ENCODE measurements at regions not wholly inside any gene's neighbourhood (a gene's known extent, or its start where the extent isn't known, plus 50 kb on each side); places are given as distances from the start of the nearest gene placed in this dataset.

DNA sequence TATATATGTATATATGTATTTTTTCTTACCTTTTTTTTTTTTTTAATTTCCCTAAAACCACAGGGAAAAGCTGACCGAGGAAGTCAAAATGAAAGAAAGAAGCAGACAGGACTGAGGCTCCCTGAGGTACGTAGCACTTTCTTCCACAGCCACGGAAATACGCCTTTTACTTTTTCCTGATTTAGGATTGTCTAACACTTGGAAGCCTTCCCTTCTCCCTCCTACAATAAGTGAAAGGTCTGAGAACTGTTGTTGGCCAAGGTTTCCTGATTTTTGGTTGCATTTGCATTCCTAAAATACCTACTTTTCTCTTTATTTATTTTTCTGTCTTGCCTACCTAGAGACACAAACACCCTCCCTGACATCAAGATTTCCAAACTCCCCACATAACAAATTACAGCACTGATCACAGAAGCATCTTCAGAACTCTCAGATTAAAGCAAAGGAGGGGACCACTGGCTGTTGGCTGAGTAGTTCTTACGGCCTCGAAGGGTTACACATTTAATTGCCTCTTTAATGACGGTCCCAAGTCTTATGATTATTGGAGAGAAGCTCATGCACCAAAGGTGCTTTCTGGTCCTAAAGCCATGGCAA is 778.5 kb upstream of the FANCL start:
- no peak for DNase-seq (ENCODE audit: low read depth in 2 of 2)

DNA sequence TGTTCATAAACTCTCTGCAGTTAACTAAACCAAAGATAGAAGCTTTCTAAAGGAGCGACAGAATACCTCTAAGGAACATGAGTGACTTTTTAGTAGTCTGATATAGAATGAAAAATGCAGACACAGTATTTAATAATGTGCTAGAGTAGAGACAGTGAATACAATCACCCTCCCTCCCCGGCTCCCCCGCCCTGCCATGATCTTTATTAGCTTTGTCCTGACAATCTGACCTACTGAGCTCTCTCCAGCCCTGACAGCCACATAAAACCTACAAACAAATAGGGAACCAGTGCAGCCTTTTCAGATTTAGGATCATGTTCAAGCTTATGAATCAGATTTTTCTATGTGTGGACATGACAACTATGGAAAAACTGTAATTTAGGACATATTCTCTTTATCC is 777.6 kb upstream of the FANCL start:
- DNase-seq (ENCODE audit: low read depth in 2 of 2) = no peak

DNA sequence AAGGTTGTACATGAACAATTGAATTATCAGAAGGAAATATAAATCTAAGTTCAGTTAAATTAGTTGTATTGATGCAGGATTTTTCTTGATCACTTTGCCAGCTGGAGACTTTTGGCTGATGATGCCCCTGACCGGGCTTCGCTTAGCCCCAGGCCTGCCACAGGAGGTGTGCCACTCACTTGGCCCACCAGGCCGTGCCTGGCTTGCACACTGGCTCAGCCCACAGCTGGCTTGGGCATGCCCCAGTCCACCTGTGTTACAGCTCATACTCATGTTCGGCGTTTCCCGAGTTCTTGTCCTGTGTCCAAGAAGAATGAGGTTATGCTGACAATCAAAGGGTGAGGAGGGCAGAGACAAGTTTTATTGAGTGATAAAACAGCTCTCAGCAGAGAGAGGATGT is 773.9 kb upstream of the FANCL start:
- DNase-seq (ENCODE audit: low read depth in 2 of 2) = no peak

DNA sequence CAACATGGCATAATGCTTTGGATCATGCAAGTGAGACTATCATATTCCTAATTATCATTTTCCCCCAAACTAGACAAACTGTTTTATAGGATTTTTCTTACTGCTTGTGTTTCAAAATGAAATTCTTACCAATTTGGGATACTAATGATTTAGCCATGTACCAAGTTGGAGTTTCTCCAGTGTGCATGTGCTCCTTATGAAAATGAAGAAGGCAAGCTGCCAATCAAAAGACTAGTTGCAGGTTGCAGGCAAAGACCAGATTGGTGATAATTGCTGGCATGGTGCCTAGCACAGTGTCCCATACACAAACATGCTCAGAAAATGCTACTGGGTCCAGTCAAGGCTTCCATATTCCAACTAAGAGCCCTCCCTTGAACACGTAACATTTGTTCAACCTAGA is 771.8 kb upstream of the FANCL start:
- DNase-seq (ENCODE audit: low read depth in 2 of 2) = no peak

DNA sequence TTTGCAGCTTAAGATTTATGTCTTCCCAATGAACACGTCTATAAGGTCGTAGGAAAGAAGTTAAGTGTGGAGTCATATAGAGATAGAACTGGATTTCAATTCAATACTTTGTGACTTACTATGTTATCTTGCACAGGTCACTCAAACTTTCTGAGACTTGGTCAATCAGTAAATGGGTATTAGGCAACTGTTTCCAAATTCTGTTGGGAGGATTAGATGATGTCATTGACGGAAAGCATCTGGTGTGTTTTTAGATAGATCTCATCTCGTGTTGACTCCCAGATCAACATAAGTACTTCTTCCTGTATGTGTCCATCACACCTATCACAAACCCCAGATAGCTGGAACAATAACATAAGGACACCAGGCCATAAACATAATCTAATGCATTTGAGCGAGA is 771.1 kb upstream of the FANCL start:
- no peak for DNase-seq (ENCODE audit: low read depth in 2 of 2)

DNA sequence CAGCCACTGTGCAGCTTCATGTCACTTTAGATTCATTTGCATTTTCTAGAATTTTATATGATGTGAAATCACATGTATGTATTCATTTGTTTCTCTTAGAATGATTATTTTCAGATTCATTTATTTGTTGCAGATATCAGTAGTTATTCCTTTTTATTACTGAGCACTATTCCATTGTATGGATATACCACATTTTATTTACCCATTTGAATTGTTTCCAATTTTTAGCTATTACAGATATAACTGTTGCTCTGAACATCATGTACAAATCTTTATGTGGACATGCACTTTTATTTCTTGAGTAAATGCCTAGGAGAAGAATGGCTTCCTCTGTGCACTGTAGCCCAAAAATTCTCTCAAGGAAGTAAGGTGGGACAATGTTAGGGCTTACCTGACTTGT is 767.8 kb upstream of the FANCL start:
- no peak for DNase-seq (ENCODE audit: low read depth in 2 of 2)

DNA sequence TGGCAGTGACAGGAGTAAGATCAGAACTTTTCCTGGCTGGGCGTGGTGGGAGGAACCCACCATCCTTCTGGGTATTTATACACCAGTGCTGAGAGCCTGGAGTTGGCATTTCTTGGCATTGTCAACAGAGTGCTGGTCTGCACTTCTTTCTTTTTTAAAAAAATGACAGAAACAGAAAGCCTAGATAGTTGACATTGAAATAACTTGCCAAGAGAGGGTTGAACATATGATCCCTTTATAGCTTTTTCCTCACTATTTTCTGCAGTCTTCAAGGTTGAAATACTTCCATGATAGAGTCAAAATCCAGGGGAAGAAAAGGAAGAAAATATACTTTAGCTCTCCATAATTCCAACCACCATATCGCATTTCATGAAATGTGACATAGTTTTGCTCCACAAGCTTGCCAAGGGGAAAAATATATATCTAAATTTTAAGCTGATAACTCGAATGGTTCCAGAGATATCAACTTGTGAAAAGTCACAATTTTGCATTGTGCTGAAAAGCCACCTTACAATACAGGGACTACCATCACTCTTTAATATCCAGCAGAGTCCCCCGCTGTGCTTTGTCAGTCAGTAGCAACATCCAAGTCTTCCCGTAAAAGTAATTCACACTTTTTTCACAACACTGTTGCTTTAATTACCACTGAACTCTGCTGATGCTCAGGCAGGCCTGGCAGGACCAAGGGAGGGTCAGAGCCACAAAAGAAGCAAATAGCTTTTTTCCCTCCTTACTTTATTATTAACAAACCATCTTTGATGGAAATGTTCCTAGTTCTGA is 764.9 kb upstream of the FANCL start:
- DNase-seq (ENCODE audit: low read depth in 2 of 2) = no peak

DNA sequence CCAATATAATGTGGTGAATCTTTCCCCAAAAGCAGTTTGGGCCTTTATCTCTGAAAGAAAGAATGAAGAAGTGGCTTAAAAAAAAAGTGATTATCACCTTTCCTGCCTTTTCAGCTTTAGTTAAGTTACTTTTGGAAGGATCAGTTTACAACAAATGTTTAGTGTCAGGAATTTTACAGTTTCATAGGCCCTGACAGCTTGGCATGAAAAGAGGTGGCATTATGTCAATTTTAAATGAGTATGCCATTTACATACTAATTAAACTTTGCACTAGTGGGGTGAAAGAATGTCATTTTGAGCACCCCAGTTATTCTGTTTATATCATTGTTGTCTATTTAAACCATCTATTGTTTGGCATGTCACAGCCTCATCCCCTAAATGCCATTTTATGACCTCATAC is 763.5 kb upstream of the FANCL start:
- no peak for DNase-seq (ENCODE audit: low read depth in 2 of 2)

DNA sequence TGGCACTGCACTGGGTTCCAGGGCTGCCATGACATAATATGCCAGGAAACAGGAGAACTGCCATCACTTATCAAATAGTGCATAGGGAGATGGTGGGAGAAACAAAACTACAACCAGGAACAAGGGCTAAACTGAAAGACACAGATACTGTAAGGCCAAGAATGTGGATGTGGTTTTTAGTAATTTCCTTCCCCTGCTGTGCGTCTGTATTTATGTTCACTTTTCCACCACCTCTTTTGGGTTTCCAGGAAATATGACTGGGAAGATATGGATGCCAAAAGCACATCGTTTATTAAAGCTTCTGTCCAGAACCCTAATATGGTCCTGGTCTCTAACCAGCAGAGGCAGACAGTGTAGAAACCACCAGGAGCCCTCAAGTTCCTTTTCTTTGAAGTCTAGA is 759.7 kb upstream of the FANCL start:
- DNase-seq (ENCODE audit: low read depth in 2 of 2) = no peak

DNA sequence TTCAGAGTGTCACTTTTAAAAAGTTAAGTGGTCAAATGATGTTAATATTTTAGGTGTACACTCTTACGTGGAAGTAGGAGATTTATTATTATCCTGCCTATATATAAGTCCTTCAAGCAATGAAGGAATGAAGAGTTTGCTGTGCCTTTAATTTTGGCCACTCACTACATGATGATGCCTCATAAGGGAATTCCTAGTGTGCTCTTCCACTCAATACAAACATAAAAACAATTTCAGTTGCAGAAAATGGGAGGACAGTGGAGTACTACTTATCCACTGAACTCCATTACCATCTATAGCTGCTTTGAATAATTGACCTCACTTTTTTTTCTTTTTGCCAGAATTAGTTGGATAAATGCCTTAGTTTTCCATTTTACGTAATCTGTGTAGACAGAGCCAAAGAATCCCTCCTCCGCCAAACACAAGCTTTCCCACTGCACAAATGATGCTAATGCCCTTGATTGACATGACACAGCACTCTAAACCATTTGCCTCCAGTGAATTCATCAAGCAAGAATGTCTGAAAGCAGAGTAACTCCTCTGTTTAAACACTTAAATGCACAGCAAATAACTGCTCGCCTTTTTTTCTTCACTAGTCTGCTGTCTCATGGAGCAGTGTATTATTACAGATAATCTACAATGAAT is 751.1 kb upstream of the FANCL start:
- DNase-seq (ENCODE audit: low read depth in 2 of 2) = no peak

DNA sequence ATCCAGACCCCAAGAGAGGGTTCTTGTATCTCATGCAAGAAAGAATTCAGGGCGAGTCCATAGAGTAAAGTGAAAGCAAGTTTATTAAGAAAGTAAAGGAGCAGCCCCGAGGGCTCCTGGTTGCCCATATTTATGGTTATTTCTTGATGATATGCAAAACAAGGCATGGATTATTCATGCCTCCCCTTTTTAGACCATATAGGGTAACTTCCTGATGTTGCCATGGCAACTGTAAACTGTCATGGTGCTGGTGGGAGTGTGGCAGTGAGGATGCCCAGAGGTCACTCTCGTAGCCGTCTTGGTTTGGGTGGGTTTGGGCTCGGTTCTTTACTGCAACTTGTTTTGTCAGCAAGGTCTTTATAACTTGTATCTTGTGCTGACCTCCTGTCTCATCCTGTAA is 750.2 kb upstream of the FANCL start:
- DNase-seq (ENCODE audit: low read depth in 2 of 2) = no peak

DNA sequence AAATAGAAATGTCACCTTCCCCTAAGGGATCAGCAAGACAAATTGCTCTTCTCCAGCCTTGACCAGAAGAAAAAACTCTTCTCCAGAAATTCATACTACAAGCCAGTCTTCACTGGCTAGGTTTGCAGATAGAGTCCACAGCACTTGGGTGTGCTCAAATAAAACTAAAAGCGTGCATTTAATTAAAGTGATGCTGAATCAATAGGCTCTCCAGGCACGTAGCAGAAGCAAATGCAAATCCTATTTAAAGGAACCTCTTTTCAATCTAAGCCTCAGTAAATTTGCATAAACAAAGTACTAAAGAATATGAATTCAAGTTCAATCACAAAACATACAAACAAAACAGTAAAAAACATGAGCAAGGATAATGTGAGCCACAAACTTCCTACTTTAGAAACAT is 744.4 kb upstream of the FANCL start:
- DNase-seq (ENCODE audit: low read depth in 2 of 2) = no peak

DNA sequence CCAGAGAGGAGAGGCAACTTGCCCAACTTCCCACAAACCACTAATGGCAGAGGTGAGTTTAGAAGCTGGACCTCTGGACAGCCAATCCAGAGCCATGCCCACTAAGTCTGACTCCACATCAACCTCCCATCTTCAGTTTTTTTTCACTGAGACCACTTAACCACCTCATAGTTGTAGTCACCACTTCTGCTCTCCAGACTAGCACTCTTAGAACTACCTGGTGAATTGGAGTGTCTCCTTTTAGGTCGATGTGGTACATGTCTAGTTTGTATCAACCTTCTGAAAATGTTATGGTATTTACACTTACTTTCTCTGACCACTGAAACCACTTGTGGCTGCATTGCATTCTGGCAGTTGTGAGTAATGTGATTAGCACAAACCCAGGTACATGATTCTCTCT is 743.6 kb upstream of the FANCL start:
- no peak for DNase-seq (ENCODE audit: low read depth in 2 of 2)

DNA sequence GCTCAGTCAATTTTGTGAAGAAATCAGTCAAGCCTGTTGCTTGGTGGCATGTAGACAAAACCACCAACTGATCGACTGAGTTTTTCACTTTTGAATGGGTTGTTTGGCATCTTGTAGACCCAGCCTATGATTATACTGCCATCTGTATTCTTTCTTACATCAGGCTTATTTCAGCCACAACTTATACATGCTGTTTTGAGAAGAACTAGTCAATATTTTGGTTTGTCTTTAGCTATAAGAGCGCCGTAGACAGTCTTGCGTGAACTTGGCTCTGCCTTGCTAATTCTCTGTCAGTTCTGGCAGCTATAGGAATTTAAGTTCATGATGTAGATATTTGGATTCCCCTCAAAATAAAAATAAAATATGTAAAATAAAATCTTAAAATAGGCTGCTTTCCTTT is 742.0 kb upstream of the FANCL start:
- no peak for DNase-seq (ENCODE audit: low read depth in 2 of 2)

DNA sequence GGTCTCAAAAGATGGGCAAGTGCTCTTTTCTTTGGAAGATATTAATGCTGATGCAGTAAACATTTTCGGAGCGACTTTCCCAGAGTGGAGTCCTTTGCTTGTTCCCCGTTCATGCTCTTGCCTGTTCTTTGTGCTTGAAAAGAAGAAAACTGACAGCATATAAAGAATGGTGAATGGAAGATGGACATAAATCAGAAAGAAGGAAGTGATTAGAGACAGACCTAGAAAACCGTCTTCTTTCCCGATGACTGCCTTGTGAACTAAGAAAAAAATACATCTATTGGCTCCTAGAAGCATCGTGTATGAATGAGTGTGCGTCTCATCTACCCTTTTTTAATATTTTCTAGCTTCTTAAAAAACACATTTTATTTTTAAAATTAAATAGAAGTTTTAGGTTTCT is 740.1 kb upstream of the FANCL start:
- no peak for DNase-seq (ENCODE audit: low read depth in 2 of 2)

DNA sequence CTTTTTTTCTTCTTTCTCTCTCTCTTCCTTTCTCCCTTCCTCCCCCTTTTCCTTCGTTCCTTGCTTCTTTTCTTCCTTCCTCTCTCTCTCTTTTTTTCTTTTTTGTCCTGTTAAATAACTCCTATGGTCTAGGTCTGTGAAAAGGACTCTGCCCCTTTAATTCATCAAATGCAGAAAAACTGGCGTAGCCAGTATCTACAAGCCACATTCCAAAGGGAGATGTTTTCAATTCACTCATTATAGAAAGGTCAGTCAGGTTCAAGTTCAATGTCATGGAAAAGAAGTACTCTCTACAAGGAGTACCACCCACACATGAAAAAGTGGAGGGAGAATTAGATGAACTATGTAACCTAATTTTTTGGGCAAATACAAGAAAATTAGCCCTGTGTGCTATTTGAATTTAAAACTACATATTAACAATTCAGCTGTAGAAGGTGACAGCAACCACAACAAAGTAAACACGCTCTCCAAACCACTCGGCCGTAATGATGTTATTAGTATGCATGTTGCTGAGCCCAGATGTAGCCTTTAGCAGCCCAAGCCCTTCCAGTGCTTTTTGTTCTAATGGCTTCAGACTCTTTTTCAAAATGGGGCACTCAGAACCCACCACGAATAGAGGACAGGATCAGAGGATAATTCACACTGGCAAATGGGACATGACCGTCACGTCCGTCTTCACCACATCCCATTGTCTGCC is 735.4 kb upstream of the FANCL start:
- no peak for DNase-seq (ENCODE audit: low read depth in 2 of 2)

DNA sequence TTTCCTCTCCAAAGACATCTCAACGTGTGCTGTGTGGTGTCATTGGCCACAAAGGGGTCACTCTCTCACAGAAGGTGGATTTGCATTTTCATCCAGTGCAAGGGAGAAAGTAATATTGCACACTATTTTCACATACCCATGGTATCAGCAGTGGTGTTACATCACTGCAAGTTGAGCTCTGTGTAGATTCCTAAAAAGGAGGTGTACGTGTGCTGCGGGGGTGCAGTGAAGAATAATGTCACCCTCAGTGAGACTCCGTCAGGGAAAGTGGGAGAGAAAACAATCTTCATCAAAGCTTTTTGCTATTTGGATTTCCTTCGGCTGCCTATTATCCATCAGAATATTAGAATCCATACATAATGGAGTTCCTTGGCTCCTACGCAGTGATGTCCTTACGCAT is 733.8 kb upstream of the FANCL start:
- DNase-seq (ENCODE audit: low read depth in 2 of 2) = no peak

DNA sequence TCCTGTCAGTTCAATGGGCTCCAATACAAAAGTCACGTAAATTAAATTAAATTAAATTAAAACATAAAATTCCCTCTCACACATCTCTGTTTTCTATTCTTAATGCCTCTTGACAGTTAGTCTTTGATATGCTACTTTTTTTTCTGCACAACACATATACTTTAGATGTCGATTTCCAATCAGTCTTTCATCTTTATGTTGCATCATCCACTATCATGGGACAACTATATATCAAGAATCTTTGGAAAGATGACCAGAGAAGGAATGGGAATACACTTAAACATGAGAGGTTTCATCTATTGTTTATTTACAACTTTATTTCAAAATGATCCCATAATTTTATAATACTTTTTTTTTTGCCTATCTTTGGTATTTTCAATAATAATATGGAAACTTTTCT is 733.3 kb upstream of the FANCL start:
- no peak for DNase-seq (ENCODE audit: low read depth in 2 of 2)

DNA sequence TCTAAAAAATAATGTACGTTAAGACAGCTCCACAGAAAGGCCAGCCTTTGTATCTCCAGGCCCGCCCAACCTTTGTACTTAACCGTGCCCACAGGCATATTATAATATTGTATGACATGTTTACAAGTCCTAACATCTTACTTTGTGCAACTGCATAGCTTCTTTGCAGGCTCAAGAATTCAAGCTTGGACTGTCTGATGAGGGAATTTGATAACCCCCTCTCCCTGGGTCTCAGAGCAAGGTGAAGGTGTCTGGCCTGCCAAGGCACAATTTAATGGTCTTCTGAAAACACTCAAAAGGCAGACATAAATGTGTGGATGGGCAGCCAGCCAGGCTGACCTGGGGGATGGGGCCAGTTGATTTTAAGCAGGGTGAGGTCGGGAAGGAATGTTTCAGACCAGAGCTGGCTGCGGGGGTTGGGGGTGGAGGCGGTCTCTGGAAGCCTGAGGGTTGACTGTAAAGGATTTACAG is 732.7 kb upstream of the FANCL start:
- no peak for DNase-seq (ENCODE audit: low read depth in 2 of 2)

DNA sequence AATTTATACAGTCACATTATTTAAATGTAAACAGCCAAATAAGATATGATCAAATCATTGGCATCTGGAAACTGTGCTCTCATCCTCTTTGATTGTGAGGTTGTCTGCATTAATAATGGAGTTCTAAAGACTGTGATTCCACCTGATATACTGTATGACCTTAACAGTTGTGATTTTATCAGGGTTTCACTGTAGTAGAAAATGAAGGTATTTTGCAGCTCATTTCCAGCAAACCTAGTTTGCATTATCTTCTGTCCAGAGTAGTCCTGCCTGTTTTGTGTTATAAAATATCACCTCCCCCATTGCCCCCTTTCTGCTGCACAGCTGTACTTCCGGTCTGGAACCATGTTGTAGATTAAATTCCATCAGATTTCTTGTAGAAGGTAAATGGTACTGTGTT is 731.6 kb upstream of the FANCL start:
- no peak for DNase-seq (ENCODE audit: low read depth in 2 of 2)

DNA sequence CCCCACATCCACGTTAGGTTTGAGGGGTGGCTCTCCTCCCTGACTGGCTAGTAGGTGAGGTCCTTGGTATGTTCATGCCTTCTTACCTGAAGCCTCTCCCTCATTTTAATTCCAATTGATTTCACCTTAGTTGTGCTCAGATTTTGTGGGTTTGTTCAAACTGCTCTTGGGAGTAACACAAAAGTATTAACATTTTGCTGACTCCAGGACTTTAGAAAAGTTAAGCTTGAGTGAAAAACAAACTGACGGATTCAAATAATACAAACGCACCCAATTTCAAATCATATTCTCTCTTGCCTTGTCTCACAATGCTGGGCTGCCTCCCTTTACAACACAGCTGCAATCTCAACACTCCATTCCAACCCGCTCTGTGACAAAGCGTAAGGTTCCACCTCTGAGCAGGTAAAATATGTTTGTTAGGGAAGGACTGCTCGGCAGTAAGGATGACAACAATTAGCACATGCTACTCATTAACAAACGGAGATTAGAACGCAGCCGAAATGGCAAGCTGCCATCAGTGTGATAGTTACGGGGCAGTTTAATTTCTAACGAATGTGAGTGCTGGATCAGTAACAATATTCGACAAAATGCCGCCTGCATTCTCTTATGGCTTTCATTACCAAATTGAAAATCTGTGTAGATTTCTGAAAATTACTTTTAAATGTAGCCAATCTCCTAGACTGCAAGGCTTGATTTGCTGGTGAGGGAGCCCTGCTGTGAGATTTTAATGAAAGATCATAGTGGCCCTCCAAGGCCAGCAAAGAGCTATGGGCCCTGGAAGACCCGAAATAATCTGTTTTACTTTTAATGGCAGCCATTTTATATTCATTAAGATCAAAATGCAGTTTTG is 730.6 kb upstream of the FANCL start:
- no peak for DNase-seq (ENCODE audit: low read depth in 2 of 2)

DNA sequence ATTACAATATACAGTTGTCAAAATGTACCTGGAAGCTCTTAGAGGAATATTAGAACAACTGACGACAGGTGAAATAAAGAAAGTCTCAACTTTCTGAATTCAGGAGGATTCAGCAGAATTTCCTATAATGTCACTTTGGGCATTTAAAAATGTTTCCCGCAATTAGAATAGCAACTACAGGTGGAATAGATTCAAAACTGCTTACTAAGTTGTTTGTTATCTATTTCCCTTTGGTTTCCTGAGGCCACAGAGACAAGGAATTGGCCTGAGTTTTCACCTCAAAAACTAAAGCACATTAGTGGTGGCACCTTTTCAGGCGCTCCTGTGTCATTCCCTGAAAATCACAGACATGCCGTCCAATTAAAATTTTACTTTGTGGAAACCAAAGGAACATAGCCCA is 729.2 kb upstream of the FANCL start:
- DNase-seq (ENCODE audit: low read depth in 2 of 2) = no peak
